HT-29 (cell line): ENCODE measurements at regions not wholly inside any gene's neighbourhood (a gene's known extent, or its start where the extent isn't known, plus 50 kb on each side); places are given as distances from the start of the nearest gene placed in this dataset.
"Not testable (repeated sequence)": the region's sequence is repeated elsewhere in the genome, so short reads cannot be mapped to it uniquely, and the experiment has no call there.

Source experiments
- DNase-seq: peaks from one replicate; pipeline ENCODE4 v3.0.0-alpha.2; 2015; ENCODE audit warnings: low spot score

GRCh38 chr6:22145376-22145775 is 151.5 kb downstream of the PRL start:
- no peak for DNase-seq

DNA sequence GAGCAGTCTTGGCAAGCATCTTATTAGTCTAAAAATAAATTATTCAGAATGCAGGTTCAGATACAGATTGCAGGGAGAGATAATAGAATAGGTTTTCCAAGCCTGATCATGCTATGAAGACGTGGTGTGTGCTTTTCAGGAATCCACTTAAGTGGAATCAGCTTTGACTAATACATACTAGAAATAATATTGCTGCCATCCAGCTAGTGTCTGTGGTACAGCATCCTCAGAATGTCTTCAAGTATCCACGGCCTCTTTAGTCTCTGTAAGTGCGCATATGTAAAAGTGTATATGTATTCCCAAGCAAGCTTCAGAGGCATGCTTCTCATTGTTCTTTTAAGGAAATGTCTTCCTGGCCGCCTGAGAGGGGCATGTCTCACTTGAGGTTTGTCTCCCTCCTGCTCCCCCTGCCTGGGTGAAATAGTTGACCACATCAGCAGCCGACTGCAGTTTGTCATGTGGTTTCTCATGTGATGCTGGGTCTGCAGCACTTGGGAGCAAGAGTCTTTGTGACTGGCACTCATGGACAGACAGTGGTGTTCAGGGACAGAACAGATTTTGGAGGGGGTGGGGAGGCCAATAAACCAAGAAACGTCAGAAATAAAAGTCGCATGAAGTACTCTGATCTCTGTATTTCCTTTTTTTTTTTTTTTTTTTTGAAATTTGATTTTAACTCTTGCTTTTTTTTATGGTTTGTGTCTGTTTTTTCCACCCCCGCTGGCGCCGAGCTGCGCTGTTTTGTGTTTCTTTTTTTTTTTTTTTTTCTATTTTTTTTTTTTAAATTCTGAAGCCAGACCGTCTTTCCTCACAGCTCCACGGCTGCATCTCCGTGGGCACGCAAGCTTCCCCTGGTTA is 150.8 kb downstream of the PRL start:
- peak; percentile 6 for DNase-seq

- DNase-seq: no peak
Measured at GRCh38 chr6:22146678-22146930, 150.2 kb downstream of the PRL start.

DNA sequence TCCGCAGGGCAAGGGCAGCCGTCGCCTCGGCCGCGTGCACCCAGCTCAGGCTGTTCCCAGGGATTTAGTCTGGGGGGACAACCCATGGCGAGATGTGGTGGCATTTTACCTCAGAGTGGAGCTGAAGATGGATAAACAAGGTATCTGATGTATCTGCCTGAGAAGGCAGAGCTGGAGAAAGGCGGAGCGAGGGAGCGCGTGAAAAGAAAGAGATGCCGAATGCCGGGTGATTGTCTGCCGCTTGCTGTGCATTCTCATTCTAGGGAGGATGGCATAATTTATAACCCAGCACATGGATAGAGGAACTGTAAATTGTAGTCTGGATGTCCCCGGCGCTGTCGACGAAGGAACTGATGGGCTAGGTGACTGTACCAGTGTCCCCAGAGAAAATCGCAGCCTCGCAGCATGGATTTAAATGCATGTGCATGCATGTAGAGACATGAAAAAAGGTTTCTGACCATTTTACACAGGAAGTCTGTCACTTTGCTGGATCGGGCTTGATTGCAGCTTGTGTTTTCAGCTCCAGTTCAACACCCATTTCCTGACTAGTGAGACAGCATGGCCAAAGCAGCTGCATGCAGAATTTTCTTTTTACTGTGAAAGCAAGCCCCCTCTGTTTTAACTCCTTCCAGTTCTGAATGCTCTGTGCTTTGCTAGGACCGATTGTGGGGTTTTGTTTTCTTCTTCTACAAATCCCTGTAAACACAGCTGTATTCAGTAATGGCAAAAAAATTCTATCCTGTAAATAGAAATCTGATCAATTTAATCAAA is 149.7 kb downstream of the PRL start:
- no peak for DNase-seq

DNA sequence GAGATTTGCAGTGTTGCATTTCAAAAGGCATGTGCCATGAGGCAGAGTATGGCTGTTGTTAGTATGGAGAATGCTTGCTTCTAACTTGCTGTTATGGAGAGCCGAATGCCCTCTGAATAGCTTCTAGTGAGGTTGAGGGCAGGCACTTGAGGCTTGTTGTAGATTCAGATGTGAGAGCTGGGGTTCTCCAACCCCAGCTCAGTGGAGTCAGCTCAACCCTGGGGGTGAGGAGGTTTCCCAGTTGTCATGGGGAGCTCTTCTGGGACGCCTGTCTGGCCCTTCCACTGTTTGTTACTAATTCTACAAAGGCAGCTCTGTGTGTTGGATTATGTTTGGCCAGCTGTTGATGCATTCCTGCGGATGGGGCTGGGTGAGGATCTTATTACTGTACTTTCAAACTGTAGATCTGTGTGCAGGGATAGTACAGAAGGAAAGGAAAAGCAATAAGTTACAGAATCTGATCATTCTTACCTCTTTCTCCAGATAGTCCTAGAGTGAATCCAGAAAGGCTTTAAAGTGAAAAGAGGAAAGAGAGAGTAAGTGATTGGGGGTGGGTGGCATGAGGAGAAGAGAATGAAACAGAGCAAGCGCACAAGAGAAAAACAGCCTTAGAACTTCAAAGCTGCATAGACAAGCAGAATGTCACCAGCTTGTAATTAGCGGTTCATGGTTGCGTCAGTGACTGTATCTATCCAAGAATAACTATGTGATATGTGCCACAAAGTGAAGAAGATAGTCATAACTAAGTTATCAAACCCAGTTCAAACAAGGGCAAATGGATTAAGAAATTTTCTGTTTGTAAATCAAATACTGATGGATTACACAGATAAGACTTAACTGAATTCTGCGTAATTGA is 148.7 kb downstream of the PRL start:
- DNase-seq: peak; percentile 7

DNA sequence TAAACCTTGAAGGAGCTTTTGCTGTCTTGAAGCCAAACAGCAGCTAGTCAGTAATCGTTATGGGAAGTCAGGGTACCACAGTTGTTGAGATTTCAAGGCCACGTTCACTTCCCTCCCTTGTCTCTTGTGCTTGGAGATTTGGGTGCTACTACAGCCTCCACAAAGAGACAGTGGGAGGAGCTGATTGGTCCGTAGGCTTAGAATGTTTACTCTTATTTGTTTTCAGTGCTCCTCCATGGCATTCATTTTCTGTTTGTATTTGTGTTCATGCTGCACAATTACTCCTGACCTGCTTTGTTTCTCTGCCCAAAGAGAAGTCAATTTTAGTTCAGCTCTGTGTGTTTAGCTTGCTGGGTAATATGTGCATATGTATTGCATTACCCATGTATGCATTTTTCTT is 147.7 kb downstream of the PRL start:
- no peak for DNase-seq

DNA sequence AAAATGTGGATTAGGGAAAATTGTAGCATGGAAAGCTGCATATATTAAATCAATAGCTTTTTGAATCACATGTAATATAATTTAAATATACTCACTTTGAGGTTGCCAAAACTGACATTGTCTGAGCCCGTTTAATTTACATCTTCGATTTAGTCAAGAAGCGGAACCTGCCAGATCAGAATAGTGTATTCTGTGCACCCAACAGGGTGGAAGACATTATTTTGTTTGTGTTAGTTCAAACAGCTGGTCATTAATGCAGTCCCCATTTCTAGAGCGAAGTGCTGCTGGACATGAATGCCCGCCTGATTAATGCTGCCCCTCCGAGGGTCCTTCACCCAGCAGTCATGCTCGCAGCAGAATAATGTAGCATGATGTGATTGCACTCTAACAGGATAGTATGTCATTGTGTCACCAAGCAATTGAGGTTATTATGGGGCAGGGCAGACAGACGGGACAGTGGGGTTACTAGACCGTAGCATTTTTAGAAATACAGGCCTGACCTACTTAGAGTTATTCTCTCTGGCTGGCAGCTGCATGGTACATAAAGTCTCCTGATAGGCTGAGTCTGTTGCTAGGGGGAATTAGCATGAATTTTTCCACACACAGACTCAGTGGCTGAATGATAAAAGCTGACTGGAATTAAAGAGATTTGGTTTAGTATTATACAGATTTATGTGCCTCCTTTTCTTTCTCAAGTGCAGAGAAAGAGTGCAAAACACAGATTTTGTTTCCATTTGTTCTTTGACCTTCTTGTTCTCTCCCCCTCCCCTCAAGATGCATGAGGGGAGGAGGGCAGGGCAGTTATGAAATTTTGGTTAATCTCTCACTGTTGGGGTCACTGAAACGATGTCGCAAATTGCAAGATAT is 147.1 kb downstream of the PRL start:
- no peak for DNase-seq

- DNase-seq: no peak
Measured at GRCh38 chr6:22150368-22151035, 146.3 kb downstream of the PRL start.

DNA sequence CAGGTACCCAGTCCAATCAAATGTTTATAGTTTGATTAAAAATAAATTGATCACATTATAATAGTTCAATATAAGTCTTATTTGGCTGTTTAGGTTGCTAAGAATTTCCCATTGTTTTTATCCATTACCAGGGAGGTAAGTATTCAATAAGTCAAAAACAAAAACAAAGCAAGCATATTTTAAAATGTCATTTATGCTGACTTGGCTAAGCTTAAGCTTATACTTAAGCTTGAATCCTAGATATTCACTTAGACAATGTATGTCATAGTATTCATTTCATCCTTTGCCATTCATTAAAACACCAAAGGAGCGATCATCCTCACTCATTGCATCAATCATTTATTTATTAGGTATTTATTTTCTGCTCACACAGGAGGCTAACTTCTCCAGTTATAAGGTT is 144.9 kb downstream of the PRL start:
- no peak for DNase-seq

DNA sequence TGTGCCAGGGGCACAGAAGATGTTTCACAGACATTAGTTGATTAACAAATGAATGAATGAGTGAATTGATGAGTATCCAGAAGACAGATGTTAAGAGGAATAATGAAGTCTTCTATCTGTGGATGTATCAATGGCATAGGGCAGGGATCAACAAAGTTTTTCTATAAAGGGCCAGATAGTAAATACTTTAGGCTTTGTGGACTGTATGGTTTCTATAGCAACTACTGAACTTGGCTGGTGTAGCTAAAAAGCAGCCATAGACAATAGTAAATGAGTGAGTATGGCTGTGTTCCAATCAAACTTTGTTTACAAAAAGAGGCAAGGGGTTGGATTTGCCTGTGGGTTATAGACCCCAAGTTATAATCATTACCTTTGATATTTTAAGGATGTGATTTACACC is 144.0 kb downstream of the PRL start:
- no peak for DNase-seq

GRCh38 chr6:22153384-22154158 is 143.3 kb downstream of the PRL start:
- no peak for DNase-seq

- DNase-seq: no peak
Measured at GRCh38 chr6:22155551-22155950, 141.3 kb downstream of the PRL start.

GRCh38 chr6:22157233-22157632 is 139.6 kb downstream of the PRL start:
- DNase-seq: no peak

DNA sequence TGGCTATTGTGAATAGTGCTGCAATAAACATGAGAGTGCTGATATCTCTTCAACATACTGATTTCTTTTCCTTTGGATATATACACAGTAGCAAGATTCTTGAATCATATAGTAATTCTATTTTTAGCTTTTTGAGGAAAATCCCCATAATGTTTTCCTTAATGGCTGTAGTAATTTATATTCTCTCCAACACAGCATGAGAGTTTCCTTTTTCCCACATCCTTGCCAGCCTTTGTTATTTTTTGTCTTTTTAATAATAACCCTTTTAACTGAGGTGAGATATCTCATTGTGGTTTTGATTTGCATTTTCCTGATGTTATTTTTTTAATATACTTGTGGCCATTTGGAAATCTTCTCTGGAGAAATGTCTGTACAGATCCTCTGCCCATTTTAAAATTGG is 132.6 kb downstream of the PRL start:
- DNase-seq: no peak

DNA sequence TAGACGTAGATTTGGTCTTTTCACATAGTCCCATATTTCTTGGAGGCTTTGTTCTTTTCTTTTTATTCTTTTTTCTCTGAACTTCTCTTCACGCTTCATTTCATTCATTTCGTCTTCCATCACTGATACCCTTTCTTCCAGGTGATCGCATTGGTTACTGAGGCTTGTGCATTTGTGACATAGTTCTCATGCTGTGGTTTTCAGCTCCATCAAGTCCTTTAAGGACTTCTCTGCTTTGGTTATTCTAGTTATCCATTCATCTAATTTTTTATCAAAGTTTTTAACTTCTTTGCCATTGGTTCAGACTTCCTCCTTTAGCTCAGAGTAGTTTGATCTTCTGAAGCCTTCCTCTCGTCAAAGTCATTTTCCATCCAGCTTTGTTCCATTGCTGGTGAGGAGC is 125.8 kb downstream of the PRL start:
- not testable (repeated sequence) for DNase-seq

GRCh38 chr6:22171885-22172284 is 125.0 kb downstream of the PRL start:
- not testable (repeated sequence) for DNase-seq

- DNase-seq: no peak
Measured at GRCh38 chr6:22173311-22173710, 123.5 kb downstream of the PRL start.

GRCh38 chr6:22180250-22180649 is 116.6 kb downstream of the PRL start:
- DNase-seq: not testable (repeated sequence)

DNA sequence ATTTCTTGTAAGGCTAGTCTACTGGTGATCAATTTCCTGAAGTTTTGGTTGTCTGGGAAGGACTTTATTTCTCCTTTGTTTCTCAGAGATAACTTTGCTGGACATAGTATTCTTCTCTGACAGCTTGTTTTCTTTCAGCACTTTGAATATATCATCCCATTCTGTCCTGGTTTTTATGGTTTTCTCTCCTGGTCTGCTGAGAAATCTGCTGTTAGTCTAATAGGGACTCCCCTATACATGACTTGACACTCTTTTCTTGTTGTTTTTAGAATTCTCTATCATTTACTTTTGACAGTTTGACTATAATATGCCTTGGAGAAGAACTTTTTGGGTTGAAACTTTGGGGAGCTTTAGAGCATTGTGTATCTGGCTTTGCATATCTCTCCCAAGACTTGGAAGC is 112.5 kb downstream of the PRL start:
- DNase-seq: no peak

DNA sequence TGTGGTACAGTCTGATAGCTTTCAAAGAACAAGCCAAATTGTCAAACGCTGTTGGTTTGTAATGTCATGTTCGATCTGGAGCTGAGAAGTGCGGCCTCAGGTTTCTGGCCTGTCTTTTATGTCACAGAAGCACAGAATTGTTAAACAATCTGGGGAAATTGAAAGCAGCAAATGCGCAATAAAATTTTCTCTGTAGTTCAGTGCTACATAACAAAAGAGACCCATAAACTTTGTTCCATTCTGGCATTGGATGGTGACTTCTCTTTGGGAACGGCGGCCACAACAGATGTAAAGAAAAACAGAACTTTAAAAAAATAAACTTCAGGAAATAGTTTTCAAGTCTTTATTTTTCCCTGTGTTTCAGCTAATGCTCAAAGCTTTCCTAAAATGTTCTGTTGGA is 106.9 kb downstream of the PRL start:
- no peak for DNase-seq
